Bone marrow (tissue), 2 donors: ENCODE measurements at regions not wholly inside any gene's neighbourhood (a gene's known extent, or its start where the extent isn't known, plus 50 kb on each side); places are given as distances from the start of the nearest gene placed in this dataset.

Source experiments
- DNase-seq, 2 donors: peaks; one replicate each; lab custom pipeline; 2025; lab: John Stamatoyannopoulos, UW

- no peak for DNase-seq
These were observed 256.7 kb upstream of the UBASH3B start for GRCh38 chr11:122398851-122399250.

GRCh38 chr11:122398167-122398566, 257.4 kb upstream of the UBASH3B start:
- DNase-seq = no peak

- no peak for DNase-seq
These were observed 260.2 kb upstream of the UBASH3B start for GRCh38 chr11:122395282-122395681.

GRCh38 chr11:122394313-122394712, 261.2 kb upstream of the UBASH3B start:
- no peak for DNase-seq

- DNase-seq = no peak
These were observed 262.2 kb upstream of the UBASH3B start for GRCh38 chr11:122393209-122393860.

GRCh38 chr11:122392508-122392907, 263.0 kb upstream of the UBASH3B start:
- no peak for DNase-seq

GRCh38 chr11:122391049-122391448, 264.5 kb upstream of the UBASH3B start:
- DNase-seq = no peak

- DNase-seq = no peak
These were observed 267.2 kb upstream of the BLID start for GRCh38 chr11:122383186-122383585.

- DNase-seq = no peak
These were observed 259.8 kb upstream of the BLID start for GRCh38 chr11:122375687-122376399.

GRCh38 chr11:122368796-122369195, 252.8 kb upstream of the BLID start:
- DNase-seq = no peak

- DNase-seq = no peak
These were observed 251.8 kb upstream of the BLID start for GRCh38 chr11:122367809-122368231.

GRCh38 chr11:122365610-122366360, 249.8 kb upstream of the BLID start:
- DNase-seq = no peak

- no peak for DNase-seq
These were observed 247.3 kb upstream of the BLID start for GRCh38 chr11:122363296-122363695.

GRCh38 chr11:122362381-122362780, 246.4 kb upstream of the BLID start:
- DNase-seq = no peak

GRCh38 chr11:122360875-122361274, 244.9 kb upstream of the BLID start:
- no peak for DNase-seq

- DNase-seq = no peak
These were observed 243.1 kb upstream of the BLID start for GRCh38 chr11:122359081-122359571.

GRCh38 chr11:122358292-122358691, 242.3 kb upstream of the BLID start:
- no peak for DNase-seq

- DNase-seq = no peak
These were observed 240.0 kb upstream of the BLID start for GRCh38 chr11:122355968-122356367.

GRCh38 chr11:122354025-122354697, 238.1 kb upstream of the BLID start:
- no peak for DNase-seq

GRCh38 chr11:122353561-122353960, 237.5 kb upstream of the BLID start:
- no peak for DNase-seq

- no peak for DNase-seq
These were observed 232.8 kb upstream of the BLID start for GRCh38 chr11:122348659-122349409.

GRCh38 chr11:122346006-122346405, 230.0 kb upstream of the BLID start:
- DNase-seq = no peak
